GM18498 (cell line): ENCODE measurements at regions not wholly inside any gene's neighbourhood (a gene's known extent, or its start where the extent isn't known, plus 50 kb on each side); places are given as distances from the start of the nearest gene placed in this dataset.
"Not testable (repeated sequence)": the region's sequence is repeated elsewhere in the genome, so short reads cannot be mapped to it uniquely, and the experiment has no call there.

ENCODE experiments used
- ATAC-seq: cut with Tn5 transposase; IDR thresholded peaks from one replicate; pipeline ENCODE4 v1.9.1; 2021; ENCODE audit warnings: mild to moderate bottlenecking, moderate library complexity; ENCODE audit not compliant: unreplicated experiment

- not testable (repeated sequence) for ATAC-seq
Observed at GRCh38 chr3:75312469-75312868, 351.7 kb upstream of the FRG2C start.

DNA sequence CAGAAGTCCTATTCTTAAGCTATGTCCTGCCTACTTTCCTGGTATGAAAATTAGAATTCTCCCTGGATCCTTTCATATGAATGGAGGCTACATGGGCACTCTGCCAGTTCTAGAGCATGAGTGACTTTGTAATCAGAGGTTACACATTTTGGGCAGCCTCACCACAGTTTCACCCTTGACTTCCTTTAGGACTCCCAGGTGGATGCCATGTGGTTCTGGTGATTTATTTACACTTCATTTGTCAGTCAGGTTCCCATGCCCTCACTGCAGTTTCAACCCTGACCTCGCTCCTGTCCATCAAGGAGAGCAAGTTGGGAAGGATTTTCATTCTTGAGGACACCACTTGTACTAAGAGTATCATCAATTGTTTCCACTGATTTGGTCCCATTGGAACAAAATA is 344.4 kb upstream of the FRG2C start:
- not testable (repeated sequence) for ATAC-seq

DNA sequence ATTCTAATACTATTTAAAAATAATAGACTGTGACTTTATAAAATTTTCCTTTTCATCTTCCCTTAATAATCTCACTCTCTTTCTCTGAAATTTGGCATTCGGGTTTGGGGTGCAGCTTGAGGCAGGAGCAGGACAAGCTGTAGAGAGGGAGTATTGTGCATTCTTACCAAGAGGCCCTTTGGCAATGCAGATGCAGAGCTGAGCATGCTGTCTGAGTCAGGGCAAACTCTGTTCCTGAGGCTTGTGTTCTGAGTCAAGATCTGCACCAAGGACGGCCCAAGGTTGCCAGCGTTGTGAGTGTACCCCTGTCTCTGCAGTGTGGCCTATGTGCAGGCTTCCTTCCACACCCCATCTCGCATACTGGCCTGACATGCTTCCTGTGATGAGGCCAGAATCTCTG is 343.8 kb upstream of the FRG2C start:
- no peak for ATAC-seq

DNA sequence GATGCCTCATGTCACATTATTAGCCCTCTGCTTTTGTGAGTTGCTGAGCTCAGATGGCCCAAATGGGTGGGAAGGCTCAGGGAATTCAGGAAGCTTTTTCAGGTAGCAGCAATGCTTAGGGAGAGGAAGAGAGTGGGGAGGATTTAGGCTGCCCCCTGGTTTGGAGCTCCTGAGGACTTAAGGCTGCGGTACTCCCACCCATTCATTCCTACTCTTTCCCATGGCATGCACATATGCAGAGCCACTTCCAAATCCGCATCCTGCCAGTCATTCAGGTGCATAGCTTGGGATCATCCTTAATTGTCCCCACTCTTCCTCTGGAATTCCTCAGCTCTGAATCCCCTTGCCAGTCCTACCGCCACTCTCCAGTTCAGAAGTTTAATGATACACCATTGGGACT is 343.1 kb upstream of the FRG2C start:
- ATAC-seq, result no peak

DNA sequence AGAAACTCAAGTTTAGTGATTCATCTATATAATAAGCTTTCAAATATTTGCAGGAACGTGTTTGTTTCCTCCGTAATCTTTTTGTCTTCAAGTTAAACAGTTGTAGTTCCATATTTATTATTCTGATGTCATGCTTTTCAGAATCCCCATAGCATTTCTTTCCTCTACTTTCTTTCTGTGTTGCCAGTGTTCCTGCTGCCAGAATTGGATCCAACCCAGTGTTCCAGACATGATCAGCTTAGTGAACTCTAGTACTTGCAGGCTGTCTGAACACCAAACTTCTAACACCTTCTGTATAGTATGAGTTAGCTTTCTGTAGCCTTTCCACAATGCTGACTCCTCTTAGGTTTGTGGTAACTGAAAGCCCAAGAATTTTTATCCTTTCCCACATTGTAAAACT is 340.2 kb upstream of the FRG2C start:
- ATAC-seq, result not testable (repeated sequence)

GRCh38 chr3:75325716-75326115 is 338.4 kb upstream of the FRG2C start:
- no peak for ATAC-seq

- no peak for ATAC-seq
Observed at GRCh38 chr3:75327453-75327852, 336.7 kb upstream of the FRG2C start.

DNA sequence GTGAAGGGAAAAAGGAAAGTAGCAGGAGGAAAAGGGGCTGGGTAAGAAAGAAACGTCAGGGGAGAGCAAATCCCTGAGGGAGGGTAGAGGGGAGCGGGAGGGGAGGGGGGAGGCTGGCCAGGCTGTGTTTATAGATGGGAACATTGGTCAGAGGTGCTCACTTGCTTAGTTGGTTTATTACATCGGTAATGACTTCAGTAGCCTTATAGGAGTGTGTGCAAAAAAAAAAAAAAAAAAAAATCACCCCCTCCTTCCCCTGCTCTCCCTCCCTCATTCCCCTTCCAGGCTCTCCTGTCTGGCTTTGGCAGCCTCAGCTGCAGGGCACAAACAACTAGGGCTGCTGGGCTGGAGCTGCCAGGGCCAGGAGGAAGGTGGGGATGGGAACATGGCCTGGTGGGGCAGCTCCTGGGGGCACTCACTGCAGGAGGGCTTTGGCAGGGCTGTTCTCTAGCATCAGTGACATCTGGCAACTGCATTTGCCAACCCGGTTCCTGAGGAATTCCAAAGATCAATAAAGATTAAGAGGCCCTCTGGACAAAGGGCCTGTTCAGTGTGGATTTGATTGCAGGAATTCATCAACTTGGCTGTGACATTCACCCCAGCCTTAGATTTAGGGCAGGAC is 334.5 kb upstream of the FRG2C start:
- ATAC-seq, result no peak

GRCh38 chr3:75330446-75330845 is 333.7 kb upstream of the FRG2C start:
- not testable (repeated sequence) for ATAC-seq

GRCh38 chr3:75332090-75332489 is 332.0 kb upstream of the FRG2C start:
- ATAC-seq, result not testable (repeated sequence)

DNA sequence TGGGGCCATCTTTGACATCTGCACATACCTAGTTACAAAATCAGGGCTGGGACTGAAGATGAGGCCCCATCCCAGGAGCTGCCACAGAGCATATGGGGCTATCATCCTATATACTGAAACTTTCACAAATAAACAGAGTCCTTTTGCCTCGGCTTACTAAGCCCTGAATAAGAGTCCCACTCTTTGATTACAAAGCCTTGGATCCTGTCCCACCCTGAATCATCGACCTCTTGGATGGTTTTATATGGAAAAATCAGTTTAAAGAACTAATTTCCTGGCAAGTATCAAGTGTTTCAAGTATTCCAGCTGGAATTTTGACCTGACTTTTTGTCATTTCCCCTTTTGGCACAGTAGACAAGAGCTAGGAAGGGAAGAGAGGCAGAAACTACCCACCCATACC is 331.3 kb upstream of the FRG2C start:
- no peak for ATAC-seq

- no peak for ATAC-seq
Observed at GRCh38 chr3:75334299-75334698, 329.8 kb upstream of the FRG2C start.

DNA sequence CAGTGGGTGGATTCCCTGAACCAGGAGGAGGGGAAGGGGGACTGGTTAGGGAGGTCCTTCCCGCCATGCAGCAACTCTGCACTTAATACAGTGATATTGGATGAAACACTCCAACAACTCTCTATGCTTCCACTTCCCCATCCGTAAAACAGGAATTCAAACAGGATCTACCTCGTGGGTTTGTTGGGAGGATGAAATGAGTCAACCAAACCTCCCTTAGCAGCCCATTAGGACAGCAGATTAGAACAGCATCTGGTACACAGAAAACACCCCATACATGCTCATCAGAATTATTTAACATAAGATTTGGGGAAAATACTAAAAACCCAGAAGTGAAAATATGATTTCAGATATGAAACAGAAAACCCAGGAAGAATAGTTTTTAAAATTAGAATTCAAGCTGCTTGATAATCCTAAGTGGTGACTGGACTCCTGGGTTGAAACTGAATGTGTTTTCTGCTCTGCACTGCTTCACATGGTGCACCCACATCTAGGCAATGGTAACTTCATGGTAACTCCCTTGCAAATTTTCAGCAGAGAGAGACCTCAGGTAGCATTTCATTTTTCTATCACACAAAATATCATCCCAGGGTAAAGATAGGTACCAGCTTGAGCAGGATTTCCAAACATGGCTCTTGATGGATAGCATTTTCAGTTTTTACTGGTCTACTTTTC is 326.8 kb upstream of the FRG2C start:
- ATAC-seq, result no peak

DNA sequence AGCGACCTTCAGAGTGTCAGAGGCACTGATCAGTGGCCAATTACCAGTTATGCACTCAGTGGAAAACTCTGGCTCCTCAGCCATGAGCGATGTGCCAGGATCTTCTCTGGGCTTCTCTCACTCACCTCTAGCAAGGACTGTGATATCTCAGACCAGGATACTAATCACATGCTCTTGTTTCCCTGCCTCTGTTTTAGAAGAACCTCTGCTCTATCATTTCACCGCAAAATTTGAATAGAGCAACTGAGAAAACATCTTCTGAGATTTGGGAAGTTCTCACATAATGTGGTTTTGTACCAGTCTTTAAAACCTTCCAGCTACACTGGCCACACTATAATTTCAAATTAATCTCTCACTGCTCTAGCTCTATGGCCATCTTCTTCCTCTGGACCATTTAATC is 325.8 kb upstream of the FRG2C start:
- no peak for ATAC-seq

DNA sequence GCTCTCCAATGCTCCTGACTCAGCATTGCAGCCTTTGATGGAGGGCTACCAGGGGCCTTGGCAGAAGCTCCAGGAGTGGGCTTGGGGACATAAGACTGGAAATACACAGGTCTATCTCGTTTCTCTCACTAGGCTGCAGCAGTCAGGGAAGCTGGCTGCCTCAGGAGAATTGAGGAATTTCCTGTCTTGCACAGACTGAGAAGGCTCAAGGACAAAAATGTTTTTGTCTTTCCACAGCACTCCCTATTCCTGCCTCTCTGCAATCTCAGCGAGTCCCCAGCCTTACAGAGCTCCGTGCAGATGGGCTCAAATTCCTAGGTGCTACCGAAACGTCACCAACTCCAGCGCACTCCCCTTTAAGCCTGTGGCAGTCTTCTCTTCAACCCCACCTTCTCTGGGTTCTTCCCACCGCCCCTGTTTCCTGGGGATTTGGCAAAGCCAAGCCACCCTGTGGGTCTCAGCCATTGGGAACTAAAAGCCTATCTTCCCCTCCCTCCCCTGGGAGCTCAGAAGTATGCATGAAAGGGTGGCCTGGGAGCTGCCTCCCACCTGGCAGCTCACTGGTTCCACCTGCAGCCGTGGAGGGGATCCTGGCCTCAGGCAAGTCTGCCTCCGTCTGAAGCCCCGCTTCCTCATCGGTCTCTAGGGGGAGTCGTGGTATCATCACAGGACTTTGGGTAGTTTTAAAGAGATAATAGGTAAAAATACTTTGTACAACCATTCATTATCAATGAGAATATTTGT is 322.6 kb upstream of the FRG2C start:
- no peak for ATAC-seq

GRCh38 chr3:75342425-75342824 is 321.7 kb upstream of the FRG2C start:
- no peak for ATAC-seq

DNA sequence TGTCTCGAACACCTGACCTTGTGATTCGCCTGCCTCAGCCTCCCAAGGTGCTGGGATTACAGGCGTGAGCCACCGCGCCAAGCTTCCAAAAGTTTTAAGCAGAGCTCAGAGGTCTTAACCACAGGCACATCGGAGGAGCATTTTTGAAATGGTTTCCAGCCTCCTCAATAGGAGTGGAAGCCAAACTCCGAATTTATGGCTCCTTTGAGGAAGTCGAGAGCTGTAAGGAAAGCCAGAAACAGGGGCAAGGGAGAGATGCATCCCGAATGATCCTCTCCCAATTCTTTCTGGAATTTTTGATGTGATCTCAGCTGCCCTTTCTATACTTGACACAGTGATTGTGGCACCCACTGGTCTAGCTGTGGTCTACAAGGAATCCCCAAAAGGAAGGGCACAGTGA is 313.6 kb upstream of the FRG2C start:
- ATAC-seq, result not testable (repeated sequence)

DNA sequence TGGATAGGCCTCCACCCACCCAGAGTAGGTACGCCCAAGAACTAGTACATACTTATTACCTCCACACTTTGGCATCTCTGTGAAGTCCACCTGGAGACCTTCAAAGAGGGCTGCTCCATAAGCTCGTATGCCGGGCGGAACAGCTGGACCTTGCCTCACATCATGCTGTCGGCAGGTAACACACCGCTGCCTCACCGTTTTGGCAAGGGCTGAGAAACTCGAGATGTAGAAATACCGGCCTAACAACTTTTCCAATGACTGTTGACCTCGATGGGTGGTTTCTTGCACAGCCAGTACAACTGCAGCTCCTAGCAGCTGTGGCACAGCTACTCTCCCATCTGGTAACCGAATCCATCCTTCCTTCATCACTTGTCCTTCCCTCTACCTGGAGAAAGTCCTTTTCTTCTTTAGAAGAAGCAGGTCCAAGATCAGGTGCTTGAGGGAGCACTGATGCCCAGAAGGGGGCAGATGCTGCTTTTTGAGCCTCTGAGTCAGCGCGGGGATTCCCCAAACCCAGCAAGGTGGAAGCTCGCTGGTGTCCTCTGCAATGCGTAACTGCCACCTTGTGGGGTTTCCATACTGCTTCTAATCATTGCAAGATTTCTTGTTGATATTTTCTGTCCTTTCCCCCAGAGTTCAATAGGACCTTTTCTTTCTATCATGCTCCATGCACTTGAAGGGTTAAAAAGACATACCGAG is 301.9 kb upstream of the FRG2C start:
- ATAC-seq, result not testable (repeated sequence)

- ATAC-seq, result not testable (repeated sequence)
Observed at GRCh38 chr3:75372964-75373363, 291.2 kb upstream of the FRG2C start.

- not testable (repeated sequence) for ATAC-seq
Observed at GRCh38 chr3:75379840-75380239, 284.3 kb upstream of the FRG2C start.

DNA sequence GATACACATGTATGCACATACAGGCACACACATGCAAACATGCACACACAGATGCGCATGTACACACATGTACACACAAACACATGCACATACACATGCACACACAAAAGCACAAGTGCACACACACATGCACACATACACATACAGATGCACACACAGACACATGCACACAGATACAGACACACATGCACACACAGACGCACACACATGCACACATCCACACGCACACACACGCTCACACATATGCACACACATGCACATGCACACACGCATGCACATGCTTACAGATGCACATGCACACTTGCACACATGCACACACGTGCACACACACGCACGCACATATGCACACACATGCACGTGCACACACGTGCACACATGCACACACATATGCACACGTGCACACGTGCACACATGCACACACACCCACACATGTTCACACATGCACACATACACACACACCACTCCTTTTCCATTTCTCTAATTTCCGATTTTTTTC is 283.8 kb upstream of the FRG2C start:
- ATAC-seq, result no peak
